ENCODE measurements at regions not wholly inside any gene's neighbourhood (a gene's known extent, or its start where the extent isn't known, plus 50 kb on each side); places are given as distances from the start of the nearest gene placed in this dataset.

DNA sequence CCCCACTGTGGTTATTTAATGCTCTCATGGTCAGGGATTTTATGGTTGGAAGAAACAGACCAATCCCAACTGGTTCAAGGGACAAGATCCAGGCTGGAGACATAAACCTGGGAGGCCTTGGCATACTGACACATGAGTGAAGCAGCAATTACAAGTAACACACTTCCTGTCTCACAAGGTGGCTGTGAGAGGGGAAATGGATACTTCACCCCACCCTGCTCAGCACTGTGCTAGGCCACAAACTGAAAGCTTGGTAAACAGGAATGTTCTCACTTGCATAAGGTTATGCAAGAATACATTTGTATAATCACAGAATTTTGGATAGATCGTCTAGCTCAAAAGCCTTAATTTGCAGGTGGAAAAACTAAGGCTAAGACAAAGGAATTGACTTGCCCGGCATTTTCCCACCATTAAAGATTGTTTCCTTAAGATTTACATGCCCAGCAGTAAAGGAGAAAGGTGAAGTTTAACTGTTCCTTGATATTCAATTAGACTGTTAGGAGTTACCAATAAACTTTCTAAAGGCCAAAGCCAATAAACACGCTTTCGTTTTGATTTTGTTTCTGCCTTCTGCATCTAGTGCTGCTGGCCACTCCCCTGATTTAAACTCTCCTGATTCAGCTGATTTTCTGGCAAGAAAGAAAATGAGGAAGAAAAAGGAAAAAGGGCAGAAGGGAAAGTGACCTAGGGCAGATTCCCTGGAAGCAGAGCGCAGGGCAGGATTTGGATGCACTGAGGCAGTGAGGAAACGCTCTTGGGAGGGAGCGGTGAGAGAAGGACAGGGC, 215.6 kb upstream of the CDH5 start:
- in situ Hi-C loops (cut with HindIII; ENCODE audit: low sequenced_read_pairs), result no loop called here
- TF ChIP-seq, protein P1, sequence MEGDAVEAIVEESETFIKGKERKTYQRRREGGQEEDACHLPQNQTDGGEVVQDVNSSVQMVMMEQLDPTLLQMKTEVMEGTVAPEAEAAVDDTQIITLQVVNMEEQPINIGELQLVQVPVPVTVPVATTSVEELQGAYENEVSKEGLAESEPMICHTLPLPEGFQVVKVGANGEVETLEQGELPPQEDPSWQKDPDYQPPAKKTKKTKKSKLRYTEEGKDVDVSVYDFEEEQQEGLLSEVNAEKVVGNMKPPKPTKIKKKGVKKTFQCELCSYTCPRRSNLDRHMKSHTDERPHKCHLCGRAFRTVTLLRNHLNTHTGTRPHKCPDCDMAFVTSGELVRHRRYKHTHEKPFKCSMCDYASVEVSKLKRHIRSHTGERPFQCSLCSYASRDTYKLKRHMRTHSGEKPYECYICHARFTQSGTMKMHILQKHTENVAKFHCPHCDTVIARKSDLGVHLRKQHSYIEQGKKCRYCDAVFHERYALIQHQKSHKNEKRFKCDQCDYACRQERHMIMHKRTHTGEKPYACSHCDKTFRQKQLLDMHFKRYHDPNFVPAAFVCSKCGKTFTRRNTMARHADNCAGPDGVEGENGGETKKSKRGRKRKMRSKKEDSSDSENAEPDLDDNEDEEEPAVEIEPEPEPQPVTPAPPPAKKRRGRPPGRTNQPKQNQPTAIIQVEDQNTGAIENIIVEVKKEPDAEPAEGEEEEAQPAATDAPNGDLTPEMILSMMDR (IDR thresholded peaks at IDR 0.05; ENCODE audit: low read depth, low read length), result no peak
- DNase-seq (ENCODE audit: low read depth, low spot score), result peak; percentile 26
- no peak overlapping the region for H3K4me3 ChIP-seq (ENCODE audit: low read depth, low read length)

- TF ChIP-seq, protein P1 (IDR thresholded peaks at IDR 0.05; ENCODE audit: low read depth, low read length), result no peak
- in situ Hi-C loops (cut with HindIII; ENCODE audit: low sequenced_read_pairs), result no loop called here
- DNase-seq (ENCODE audit: low read depth, low spot score), result no peak
- H3K4me3 ChIP-seq (ENCODE audit: low read depth, low read length), result no peak overlapping the region
Observed at GRCh38 chr16:66147291-66147690, 219.2 kb upstream of the CDH5 start.

DNA sequence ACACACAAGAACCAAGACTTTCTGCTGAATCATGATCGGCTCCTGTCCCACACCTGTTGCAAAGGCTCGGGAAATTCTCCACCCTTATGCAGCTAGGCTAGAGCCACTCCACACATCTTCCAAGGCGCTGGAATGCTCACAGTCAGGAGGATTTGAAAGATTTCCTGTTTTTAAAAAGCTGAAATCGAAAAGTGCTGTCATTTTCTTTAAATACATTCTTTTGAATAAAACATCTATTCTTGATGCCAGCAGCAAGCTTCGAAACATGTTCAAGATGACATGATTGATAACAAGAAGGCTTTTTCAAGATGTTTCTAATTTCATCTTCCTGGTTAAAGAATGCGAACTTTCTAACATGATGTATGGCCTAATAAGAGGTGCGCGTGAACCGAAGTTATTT, 219.7 kb upstream of the CDH5 start:
- H3K4me3 ChIP-seq (ENCODE audit: low read depth, low read length), result no peak overlapping the region
- TF ChIP-seq, protein P1 (IDR thresholded peaks at IDR 0.05; ENCODE audit: low read depth, low read length), result no peak
- no peak for DNase-seq (ENCODE audit: low read depth, low spot score)
- in situ Hi-C loops (cut with HindIII; ENCODE audit: low sequenced_read_pairs), result no loop called here

DNA sequence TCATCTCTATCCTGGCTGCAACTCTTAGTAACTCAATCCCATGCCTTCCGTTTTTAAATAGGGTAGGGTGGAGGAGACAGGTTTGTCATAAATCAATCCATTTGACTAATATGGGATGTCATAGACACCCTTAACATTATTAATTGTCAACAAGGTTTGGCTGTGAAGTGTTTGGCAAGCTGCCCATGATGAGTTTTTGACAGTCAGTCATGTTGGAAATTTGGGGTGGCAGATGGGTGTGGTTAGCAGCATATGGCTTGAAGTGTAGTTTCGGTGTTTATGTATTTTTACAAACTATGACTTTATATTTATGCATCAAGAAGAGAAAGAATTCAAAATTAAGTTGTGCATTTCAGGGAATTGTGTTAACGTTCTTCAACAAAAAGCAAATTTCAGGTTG, 221.8 kb upstream of the CDH5 start:
- DNase-seq (ENCODE audit: low read depth, low spot score), result no peak
- no peak overlapping the region for H3K4me3 ChIP-seq (ENCODE audit: low read depth, low read length)
- in situ Hi-C loops (cut with HindIII; ENCODE audit: low sequenced_read_pairs), result no loop called here
- TF ChIP-seq, protein P1 (IDR thresholded peaks at IDR 0.05; ENCODE audit: low read depth, low read length), result no peak

- in situ Hi-C loops (cut with HindIII; ENCODE audit: low sequenced_read_pairs), result no loop called here
- no peak overlapping the region for H3K4me3 ChIP-seq (ENCODE audit: low read depth, low read length)
- TF ChIP-seq, protein P1 (IDR thresholded peaks at IDR 0.05; ENCODE audit: low read depth, low read length), result no peak
- no peak for DNase-seq (ENCODE audit: low read depth, low spot score)
Observed at GRCh38 chr16:66143415-66143814, 223.1 kb upstream of the CDH5 start.

DNA sequence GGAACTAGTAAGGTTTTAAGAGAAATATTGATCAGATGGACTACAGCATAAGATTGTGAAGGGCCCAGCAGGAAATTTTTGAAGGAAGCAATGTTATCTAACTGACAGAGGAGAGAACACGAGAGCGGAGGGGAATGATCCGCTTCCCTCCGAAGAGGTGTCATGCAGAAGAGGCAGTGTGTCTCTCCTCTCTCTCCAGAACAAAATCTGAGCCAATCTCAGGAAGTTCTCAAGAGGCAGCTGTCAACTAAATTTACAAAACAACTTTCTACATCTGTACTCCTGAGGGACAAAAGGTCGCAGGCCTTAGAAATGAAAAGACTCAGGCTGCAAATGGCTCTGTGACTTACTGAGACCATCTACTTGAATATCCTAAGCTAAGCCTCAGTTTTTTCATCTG, 224.6 kb upstream of the CDH5 start:
- no peak overlapping the region for H3K4me3 ChIP-seq (ENCODE audit: low read depth, low read length)
- TF ChIP-seq, protein P1 (IDR thresholded peaks at IDR 0.05; ENCODE audit: low read depth, low read length), result no peak
- DNase-seq (ENCODE audit: low read depth, low spot score), result no peak
- in situ Hi-C loops (cut with HindIII; ENCODE audit: low sequenced_read_pairs), result no loop called here
